ENCODE measurements at regions not wholly inside any gene's neighbourhood (a gene's known extent, or its start where the extent isn't known, plus 50 kb on each side); places are given as distances from the start of the nearest gene placed in this dataset.

- no peak for ATAC-seq
Measured at GRCh38 chr7:91411060-91411459, 146.8 kb downstream of the FZD1 start.

GRCh38 chr7:91412298-91412697 is 148.1 kb downstream of the FZD1 start:
- intact Hi-C loops (cut with DNase I) = no loop called here
- H3K4me1 ChIP-seq = no peaks in the 10 kb centered on the region
- H3K27ac ChIP-seq = no peak overlapping the region
- DNase-seq (no peak), ATAC-seq (no peak)
- WGBS, 2 donors = 18 to 30% methylated on average over 2 of the region's 2 CpGs
- TF ChIP-seq POLR2A (IDR thresholded peaks at IDR 0.05) (no peak), CTCF (IDR thresholded peaks at IDR 0.05) (no peak)
- H3K9me3 ChIP-seq = no peaks in the 10 kb centered on the region
- H3K4me3 ChIP-seq = no peak overlapping the region
- no peaks in the 10 kb centered on the region for H3K27me3 ChIP-seq
- H3K36me3 ChIP-seq (replicated peaks in 1 of 2; ENCODE audit: insufficient read depth in 1 of 2, low read depth in 2 of 2) = no peaks in the 10 kb centered on the region

More at GRCh38 chr7:91411060-91411459, 146.8 kb downstream of the FZD1 start:
- H3K4me1 ChIP-seq = no peaks in the 10 kb centered on the region
- H3K4me3 ChIP-seq = no peak overlapping the region
- TF ChIP-seq POLR2A (IDR thresholded peaks at IDR 0.05) (no peak), CTCF (IDR thresholded peaks at IDR 0.05) (no peak)
- WGBS, 2 donors = 51 to 57% methylated on average over 4 of the region's 4 CpGs
- no peak overlapping the region for H3K27ac ChIP-seq
- H3K9me3 ChIP-seq = no peaks in the 10 kb centered on the region
- H3K36me3 ChIP-seq (replicated peaks in 1 of 2; ENCODE audit: insufficient read depth in 1 of 2, low read depth in 2 of 2) = no peaks in the 10 kb centered on the region
- H3K27me3 ChIP-seq = no peaks in the 10 kb centered on the region
- intact Hi-C loops (cut with DNase I) = no loop called here
- no peak for DNase-seq

- TF ChIP-seq POLR2A (IDR thresholded peaks at IDR 0.05) (no peak), CTCF (IDR thresholded peaks at IDR 0.05) (no peak)
- H3K4me1 ChIP-seq = no peaks in the 10 kb centered on the region
- ATAC-seq (no peak), DNase-seq (no peak)
- 35 to 51% methylated on average over 2 of the region's 2 CpGs for WGBS, 2 donors
- H3K27me3 ChIP-seq = no peaks in the 10 kb centered on the region
- H3K9me3 ChIP-seq = no peaks in the 10 kb centered on the region
- no peak overlapping the region for H3K4me3 ChIP-seq
- H3K36me3 ChIP-seq (replicated peaks in 1 of 2; ENCODE audit: insufficient read depth in 1 of 2, low read depth in 2 of 2) = no peaks in the 10 kb centered on the region
- intact Hi-C loops (cut with DNase I) = no loop called here
- H3K27ac ChIP-seq = no peak overlapping the region
Measured at GRCh38 chr7:91414734-91415133, 150.5 kb downstream of the FZD1 start.

- ATAC-seq = no peak
- TF ChIP-seq POLR2A (IDR thresholded peaks at IDR 0.05) = no peak
- no peak for TF ChIP-seq CTCF (IDR thresholded peaks at IDR 0.05)
- no peak overlapping the region for H3K27ac ChIP-seq
Measured at GRCh38 chr7:91416155-91416865, 152.1 kb downstream of the FZD1 start.

GRCh38 chr7:91420606-91421005 is 156.4 kb downstream of the FZD1 start:
- Histone ChIP-seq H3K27ac (no peak overlapping the region), H3K4me3 (no peak overlapping the region), H3K4me1 (no peaks in the 10 kb centered on the region), H3K9me3 (no peaks in the 10 kb centered on the region), H3K27me3 (no peaks in the 10 kb centered on the region), H3K36me3 (replicated peaks in 1 of 2; ENCODE audit: insufficient read depth in 1 of 2, low read depth in 2 of 2) (no peaks in the 10 kb centered on the region)
- intact Hi-C loops (cut with DNase I) = no loop called here
- 70 to 83% methylated on average over 4 of the region's 4 CpGs for WGBS, 2 donors
- TF ChIP-seq POLR2A (IDR thresholded peaks at IDR 0.05) (no peak), CTCF (IDR thresholded peaks at IDR 0.05) (no peak)
- DNase-seq = no peak
- no peak for ATAC-seq

More at GRCh38 chr7:91416155-91416865, 152.1 kb downstream of the FZD1 start:
- no peak overlapping the region for H3K4me3 ChIP-seq
- H3K27me3 ChIP-seq = no peaks in the 10 kb centered on the region
- intact Hi-C loops (cut with DNase I) = no loop called here
- no peak for DNase-seq
- no peaks in the 10 kb centered on the region for H3K36me3 ChIP-seq (replicated peaks in 1 of 2; ENCODE audit: insufficient read depth in 1 of 2, low read depth in 2 of 2)
- 53 to 57% methylated on average over 4 of the region's 4 CpGs for WGBS, 2 donors
- no peaks in the 10 kb centered on the region for H3K4me1 ChIP-seq
- no peaks in the 10 kb centered on the region for H3K9me3 ChIP-seq
